ENCODE measurements at regions not wholly inside any gene's neighbourhood (a gene's known extent, or its start where the extent isn't known, plus 50 kb on each side); places are given as distances from the start of the nearest gene placed in this dataset.

- TF ChIP-seq CTCF (IDR thresholded peaks at IDR 0.05; ENCODE audit: insufficient read depth, low read length, poor library complexity, severe bottlenecking) (no peak), EZH2phosphoT487 (conservative IDR thresholded peaks at IDR 0.05; ENCODE audit: low read length) (no peak)
Measured at GRCh38 chr16:77131398-77131797, 59.6 kb upstream of the MON1B start.

All from SU-DHL-6 (cell line).